HTR-8/SVneo (cell line): ENCODE measurements at regions not wholly inside any gene's neighbourhood (a gene's known extent, or its start where the extent isn't known, plus 50 kb on each side); places are given as distances from the start of the nearest gene placed in this dataset.
"Not testable (repeated sequence)": the region's sequence is repeated elsewhere in the genome, so short reads cannot be mapped to it uniquely, and the experiment has no call there.

Source experiments
- DNase-seq: peaks from one replicate; pipeline ENCODE4 v3.0.0; 2011; ENCODE audit warnings: low spot score, mixed read lengths; ENCODE audit not compliant: insufficient read length
- FAIRE-seq: peaks from 2 replicates; lab custom pipeline; 2011; peaks lifted over from hg19 to GRCh38; lab: Jason Lieb, UNC

DNA sequence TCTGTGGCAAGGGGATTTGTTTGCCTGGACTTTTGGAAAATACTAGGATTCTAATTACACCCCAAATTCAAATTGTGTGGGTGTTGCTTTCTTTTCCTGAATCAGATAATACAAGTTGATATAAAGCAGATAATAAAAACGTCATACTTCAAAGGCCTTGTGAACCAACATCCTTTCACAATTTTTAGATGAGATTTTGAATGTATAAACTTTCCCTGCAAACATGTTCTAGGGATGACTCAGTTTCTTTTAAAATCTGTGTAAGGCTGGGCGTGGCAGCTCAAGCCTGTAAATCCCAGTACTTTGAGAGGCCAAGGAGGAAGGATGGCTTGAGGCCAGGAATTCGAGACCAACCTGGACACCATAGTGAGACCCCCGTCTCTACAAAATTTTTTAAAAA, 182.4 kb downstream of the C12orf75 start:
- DNase-seq, FAIRE-seq: not testable (repeated sequence)

DNA sequence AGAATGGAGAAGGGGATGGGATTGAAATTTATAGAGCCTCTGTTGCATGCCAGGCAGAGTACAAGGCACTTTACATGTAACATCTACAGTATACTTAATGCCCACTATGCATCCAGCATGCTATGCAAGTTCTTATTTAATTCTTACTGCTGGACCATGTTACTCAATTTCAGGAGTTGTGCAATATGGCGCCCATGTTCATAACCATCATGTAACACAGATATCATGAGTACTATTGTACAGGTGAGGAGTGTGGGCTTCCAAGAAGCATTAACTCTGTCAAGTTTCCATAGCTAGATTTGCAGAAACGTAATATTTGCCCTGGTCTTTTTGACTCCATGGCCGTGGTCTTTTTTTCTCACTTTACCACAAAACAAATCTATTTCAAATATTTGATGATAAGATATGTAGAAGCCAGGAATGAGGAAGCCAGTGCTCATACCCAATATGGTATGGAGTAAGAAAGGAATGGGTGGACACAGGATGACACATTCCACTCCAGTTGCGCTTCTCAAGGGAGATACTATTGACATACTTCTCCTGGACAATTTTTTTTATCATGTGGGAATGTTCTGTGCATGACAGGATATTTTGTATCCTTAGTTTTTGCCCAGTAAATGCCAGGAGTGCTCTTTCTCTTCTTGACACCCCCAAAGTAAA, 191.8 kb downstream of the C12orf75 start:
- FAIRE-seq: no peak
- DNase-seq: no peak

DNA sequence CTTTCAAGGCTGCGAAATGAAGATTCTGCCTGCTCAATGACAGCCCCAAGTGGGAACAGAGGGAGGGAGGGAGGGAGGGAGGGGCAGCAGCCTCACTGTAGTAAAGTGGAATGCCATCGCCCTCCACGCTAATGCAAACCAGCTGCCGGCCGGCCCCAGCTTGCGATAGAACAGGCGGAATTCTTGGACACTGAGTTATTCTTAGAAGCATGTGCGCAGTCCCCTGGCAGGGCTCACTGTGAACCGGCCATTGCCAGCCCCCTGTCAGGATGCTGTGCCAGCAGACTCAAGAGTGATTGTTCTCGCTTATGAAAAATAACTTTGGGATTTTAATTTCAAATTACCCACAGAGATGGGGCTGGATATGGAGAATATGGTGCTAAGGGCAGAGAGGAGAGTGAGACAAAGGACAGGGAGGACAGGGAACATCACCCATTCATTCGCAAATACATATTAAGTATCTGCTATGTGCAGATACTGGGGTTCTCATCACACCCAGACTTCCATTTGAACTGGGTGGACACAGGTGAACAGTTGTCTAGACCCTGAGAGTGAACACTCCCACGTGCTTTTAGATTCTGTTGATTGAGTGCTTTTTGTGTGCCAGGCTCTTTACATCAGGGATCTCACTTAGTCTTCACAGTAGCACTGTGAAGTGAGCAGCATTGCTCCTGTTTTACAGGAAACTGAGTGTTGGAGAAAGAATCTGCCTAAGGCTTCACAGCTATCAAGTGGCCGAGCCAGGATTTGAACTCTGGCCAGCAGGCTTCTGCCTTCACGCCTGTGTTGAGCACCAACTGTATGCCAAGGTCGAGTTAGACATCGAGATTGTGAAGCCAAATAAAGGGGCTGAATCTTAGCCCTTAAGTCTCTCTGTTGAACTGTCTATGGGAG, 192.9 kb downstream of the C12orf75 start:
- FAIRE-seq (no peak), DNase-seq (peak; percentile 49)

DNA sequence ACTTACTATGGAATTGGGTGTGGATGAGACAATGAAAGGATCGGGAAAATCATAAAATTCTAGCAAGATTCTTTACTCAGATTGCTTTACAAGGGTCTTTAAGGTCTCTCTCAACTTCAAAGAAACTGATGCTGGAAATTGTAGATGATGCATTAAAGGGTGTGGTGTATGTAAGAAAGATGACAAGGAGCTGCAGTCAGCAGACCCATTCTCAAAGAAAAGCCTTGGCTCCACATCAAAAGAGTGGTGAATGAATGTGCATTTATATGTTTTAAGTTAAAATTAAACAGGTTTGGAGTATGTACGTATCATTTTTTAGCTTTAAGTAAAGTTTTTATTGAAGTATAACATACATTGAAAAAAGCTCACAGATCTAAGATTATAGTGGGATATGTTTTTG, 194.5 kb downstream of the C12orf75 start:
- no peak for DNase-seq
- FAIRE-seq: no peak

DNA sequence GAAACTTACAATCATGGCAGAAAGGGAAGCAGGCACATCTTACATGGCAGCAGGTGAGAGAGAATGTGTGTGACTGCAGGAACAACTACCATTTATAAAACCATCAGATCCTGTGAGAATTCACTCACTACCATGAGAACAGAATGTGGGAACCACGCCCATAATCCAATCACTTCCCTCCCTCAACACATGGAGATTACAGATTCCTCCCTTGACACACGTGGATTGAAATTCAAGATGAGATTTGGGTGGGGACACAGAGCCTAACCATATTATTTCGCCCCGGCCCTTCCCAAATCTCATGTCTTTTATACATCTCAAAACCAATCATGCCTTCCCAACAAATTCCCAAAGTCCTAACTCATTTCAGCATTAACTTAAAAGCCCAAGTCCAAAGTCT, 203.6 kb downstream of the C12orf75 start:
- no peak for FAIRE-seq
- DNase-seq: no peak

DNA sequence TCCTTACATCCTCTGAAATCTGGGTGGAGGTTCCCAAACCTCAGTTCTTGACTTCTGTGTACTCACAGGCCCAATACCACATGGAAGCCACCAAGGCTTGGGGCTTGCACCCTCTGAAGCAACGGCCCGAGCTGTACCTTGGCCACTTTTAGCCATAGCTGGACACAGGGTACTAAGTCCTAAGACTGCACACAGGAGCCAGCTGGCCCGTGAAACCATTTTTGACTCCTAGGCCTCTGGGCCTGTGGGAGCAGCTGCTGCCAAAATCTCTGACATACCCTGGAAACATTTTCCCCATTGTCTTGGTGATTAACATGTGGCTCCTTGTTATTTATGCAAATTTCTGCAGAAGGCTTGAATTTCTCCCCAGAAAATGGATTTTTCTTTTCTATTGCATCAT, 204.5 kb downstream of the C12orf75 start:
- FAIRE-seq, DNase-seq: not testable (repeated sequence)

DNA sequence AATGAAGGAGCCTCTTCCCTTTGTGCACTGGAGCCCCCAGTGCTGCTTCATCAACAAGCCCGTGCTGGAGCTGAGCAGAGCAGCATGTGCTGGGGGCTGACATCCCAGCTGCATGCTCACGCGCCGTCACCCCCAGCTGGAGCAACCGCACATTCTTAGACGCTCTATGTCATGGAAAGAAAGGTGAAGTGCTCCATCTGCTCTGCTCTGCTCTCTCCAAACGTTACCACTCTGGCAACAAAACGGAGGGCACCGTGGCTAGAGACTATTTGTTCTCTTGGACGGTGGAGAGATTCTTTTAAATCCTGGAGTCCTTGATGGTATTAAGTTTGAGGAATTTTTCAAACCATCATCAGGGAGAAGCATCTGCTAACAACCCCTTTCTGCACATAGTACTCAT, 208.4 kb downstream of the C12orf75 start:
- no peak for DNase-seq
- no peak for FAIRE-seq

DNA sequence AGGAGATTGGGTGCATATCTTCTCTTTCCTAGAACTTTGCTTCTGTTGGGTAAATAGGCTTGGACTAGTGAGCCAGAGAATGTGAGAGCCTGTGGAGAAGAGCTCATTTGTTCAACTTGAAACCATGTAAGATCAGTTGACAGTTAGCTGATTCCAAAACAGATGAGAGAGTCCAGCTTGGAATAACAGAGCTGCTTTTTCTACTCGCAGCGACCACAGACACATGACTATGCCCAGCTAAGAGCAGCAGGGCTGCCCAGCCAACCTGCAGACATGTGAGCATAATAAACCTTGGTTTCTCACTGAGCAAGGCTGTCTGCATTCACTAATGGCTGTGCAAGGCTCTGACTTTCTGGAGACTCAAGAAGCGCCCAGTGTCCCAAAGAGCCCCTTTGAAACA, 209.2 kb downstream of the C12orf75 start:
- DNase-seq (no peak), FAIRE-seq (no peak)

DNA sequence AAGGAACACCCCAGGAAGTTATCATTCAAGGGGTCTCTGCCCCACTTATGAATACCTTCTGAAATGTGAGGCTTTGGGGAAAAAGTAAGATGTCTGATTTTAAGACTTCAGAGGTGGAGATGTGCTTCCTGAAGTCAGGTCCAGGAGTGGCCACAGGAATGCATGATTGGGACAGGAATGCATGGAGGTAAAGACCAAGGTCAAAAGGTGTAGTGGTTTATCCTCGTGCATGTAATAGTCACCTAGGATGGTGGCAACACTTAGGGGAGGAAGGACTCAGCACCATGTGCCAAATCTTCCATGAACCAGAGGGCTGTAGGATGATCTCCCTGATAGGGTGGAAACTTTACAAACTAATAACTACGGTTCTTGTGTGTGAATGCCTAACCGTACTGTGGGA, 217.3 kb downstream of the C12orf75 start:
- no peak for DNase-seq

DNA sequence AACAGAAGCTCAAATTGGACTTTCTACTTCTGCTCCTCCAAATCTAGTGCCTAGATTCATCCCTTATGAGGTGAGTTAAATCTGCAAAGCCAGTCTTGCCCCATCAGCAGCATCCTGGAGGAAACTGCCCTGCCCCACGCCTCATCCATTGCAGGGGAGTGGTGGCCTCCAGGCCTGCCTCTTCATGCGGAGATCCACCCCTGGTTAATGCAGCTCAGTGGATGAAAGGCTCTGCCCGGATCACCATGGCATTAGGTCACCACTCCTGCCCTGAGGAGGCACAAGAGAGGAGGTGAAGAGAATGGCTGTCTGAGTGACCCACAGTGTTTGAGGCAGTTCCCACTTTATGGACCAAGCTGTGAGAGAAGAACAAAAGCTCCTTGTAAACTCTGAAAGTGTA, 218.1 kb downstream of the C12orf75 start:
- DNase-seq (no peak), FAIRE-seq (no peak)

More for the DNA sequence above, 217.3 kb downstream of the C12orf75 start:
- no peak for FAIRE-seq

DNA sequence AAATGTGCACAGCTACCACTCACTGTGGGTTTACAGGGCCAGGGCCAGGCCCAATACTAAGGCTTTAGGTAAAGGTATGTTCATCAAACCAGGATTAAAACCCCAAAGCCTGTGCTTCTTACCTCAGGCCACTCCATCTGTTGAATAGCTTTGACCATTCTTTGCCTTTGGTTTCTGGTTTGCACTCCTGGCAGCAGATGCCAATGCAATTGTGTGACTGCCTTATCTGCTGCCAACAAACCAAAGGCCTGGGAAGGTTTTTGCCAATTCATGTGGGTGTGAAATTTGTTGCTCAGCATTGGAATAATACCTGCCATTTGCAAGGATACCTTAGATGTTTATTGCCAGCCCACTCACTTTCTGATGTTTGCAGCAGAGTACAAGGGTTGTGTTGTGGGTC, 221.6 kb downstream of the C12orf75 start:
- FAIRE-seq (no peak), DNase-seq (no peak)

DNA sequence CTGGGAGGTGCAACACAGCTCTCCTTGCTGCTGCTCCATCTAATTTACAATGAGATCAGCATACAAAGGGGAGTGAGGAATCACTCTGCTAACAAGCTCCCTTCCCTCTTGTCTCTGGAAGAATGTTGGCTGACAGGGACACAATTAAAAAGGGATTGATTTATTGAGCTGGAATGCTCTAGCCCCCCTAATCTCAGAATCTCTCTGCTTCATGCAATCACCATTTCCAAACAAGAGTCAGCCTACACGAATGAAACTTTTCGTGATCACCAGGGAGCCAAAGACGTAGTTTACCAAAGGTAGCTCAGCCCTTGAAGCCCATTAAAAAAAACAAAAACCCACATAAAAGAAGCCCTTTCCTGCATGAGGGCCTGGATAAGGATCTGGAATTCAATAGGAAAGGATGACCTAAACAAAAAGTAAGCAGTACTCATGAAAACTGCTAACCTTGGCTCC, 223.8 kb downstream of the C12orf75 start:
- FAIRE-seq: no peak
- DNase-seq: peak; percentile 54

DNA sequence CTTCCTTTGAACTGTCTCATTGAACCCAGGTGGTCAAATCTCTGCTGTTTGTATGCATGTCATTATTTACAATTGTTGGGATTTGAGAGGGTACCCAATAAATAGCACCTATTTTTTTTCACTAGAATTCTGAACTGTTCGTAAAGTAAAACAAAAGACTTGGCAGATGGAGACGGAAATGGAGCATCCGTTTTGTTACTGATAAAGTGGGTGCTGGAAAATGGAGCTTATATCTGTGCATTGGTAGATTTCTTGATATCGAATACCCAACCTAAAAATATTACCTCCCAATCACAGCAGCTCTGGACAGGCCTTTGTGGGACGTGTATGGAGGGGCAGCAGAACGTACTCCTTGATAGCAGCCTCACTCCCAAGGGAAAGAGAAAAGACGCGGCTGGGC, 224.4 kb downstream of the C12orf75 start:
- DNase-seq (no peak), FAIRE-seq (no peak)

DNA sequence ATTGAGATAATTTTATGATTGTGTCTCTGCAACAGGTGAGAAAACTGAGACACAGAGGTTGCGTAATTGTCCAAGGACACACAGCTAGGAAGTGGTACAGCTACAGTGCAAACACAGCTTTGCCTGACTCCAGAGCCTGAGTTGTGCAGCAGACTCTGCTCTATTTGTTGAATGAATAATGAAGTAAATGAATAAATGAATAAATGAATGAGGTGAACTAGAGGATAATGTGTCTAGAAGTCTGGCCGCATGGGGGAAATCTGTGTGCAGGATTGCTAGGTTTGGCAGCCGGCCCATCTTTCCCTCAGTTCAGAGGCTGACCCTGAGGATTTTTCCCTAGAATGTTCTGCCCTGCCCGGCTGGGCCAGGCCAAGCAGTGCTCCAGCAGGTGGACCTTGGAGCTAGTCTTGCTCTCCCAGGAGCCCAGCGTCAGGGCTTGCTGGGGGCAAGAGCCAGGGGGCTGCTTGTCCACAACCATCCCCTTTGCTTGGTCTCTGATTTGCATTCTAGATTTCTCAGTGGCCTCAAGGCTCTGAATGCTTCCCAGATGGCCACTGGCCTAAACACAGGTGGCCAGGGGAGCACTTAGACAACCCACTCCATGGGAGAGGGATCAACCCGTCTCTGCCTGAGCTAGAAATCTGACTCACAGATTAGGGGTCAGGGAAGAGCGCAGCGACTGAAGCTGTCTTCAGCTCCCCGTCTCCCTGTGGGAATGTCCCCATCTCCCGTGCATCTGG, 225.2 kb downstream of the C12orf75 start:
- no peak for FAIRE-seq
- no peak for DNase-seq

DNA sequence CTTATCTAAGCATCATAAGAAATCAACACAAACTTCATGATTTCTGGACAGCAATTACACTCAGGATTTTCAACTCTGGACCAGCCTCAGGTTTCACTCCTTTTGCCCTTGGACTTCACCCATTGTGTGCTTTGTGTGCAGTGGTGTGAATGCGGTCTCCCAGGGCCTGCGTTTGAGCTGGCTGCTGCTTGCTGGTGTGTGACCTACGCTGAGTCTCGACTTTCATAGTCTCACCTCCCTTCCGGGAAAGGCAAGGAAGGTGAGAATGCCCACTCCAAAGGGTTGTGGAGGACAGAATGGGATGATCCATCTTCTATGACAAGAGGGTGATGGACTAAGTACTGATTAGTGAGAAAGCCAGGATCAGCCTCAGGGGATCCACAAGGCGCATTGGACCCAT, 228.8 kb downstream of the C12orf75 start:
- DNase-seq (no peak), FAIRE-seq (no peak)

DNA sequence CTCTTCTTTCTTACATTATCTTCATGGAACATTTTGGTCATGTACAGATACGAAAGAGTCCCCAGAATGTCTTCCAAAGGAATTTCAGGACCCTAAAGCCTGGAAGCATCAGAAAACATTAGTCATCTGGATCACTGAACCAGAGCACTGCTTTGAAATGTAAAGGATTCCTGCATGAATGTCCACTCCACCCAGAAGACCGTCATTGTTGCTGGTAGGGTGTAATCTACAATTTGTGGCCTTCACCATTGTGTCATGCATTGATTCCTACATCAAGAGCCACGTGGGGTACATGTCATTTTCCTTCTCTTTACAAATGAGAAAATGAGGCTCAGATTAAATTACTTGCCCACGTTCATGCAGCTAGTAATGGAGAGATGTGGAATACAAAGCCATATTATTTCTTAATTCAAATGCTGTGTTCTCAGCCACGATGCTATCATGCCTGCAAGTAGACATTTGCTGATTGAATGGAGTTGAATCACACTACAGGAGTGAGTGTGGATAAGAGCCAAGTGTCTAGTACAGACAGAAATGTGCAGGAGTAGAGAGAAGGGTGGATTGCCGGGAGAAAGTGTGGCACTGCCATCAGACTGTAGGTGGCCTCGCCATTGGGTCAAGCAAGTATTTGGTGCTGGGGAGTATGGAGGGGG, 231.2 kb downstream of the C12orf75 start:
- FAIRE-seq (no peak), DNase-seq (no peak)

DNA sequence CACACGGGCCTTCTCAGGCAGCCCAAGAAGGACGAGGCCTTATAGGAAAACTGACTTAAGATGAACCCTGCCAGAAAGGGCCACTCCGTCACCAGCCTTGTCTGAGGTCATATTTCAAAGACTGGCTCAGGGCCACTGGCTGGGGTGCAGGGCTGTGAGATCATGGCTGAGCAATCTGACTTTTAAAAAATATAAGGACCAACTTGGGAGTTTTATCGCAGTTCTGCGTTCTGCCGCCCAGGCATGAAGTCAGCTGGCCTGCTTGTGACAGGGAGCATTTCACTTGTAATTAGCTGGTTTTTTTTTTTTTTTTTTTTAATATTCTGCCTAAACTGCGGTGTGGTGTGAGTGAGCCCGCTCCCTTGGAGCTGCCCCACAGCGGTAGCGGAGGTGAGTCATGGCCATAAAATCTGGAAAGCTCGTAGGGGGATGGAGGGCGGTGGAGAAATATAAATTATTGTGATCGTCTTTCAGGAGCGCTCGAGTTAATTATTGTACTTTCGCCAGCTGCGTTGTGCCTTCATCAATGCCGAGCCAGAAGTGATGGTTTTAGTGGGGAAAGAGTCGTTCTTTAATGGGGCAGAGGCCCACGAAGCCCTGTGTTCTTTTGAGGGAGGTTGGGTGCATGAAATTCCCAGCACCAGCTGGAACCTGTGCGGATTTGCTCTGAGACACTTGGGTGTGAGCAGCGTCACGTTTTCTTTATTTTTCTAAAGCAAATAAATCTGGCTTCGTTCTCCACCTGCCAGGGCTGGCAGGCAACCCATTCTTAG, 231.9 kb downstream of the C12orf75 start:
- FAIRE-seq: peak; percentile 36
- DNase-seq: peak; percentile 79

DNA sequence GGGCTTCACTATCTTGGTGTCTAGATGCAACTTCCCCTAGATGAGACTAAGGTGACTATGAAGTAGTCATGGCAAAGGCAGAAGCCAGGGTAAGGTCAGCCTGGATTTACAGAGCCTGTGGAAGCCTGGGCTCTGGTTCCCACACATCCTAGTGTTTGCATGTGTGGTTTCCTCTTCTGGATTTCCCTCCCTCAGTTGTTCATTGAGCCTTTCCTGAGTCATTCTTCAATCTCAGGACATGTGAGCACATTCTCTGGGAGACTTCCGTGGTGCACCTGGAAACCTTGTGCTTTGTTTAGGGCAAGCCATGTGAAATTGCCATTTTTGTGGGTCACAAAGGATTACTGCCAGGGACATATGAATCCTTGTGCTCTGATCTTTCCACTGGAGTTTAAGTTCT, 236.6 kb downstream of the C12orf75 start:
- FAIRE-seq: no peak

DNA sequence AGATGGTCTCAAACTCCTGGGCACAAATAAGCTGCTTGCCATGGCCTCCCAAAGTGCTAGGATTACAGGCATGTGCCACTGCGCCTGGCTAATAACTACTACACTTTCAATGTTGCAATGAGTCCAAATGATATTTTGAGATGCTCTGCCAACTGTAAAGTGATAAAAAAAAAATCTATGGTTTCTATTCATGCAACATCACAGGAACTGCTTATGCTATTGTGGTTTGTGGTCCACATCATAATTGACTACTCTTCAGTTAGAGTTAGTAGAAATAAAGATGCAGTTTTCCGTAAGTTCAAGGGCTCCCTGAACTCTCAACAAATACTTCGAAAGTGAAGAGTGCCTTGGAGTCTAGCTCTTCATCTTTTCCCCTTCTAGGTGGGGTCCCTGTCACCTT, 239.4 kb downstream of the C12orf75 start:
- no peak for DNase-seq
- no peak for FAIRE-seq

More for the DNA sequence above, 236.6 kb downstream of the C12orf75 start:
- DNase-seq: no peak

DNA sequence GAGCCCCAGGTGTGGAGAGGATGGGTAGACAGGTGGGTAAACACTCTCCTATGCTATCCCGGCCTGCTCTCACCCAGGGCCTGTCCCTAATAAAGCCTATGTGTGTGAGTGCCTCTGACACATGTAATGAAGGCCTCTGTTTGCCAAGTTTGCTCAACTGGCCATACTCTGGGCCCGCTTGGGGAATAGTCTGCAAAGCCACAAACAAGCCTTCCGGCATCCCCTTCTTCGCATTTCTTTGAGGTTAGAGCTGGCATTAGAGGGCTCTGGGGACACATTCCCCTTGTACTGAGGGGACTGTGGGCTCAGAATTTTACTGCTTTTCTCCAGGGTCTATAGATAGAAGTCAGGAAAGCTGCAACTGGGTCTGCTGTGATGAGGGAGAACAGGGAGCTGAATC, 240.5 kb downstream of the C12orf75 start:
- FAIRE-seq: no peak

More for the DNA sequence above, 240.5 kb downstream of the C12orf75 start:
- DNase-seq: no peak
